HG02588 (cell line): ENCODE measurements at regions not wholly inside any gene's neighbourhood (a gene's known extent, or its start where the extent isn't known, plus 50 kb on each side); places are given as distances from the start of the nearest gene placed in this dataset.
A peak's percentile ranks its signal among the peaks of the same experiment; 100 is the strongest.
"Not testable (repeated sequence)": the region's sequence is repeated elsewhere in the genome, so short reads cannot be mapped to it uniquely, and the experiment has no call there.

Experiments used
- ATAC-seq: cut with Tn5 transposase; IDR thresholded peaks from one replicate; pipeline ENCODE4 v1.9.1; 2021; ENCODE audit warnings: mild to moderate bottlenecking, moderate library complexity; ENCODE audit not compliant: unreplicated experiment

GRCh38 chr1:199089393-199090122, 450.7 kb downstream of the PTPRC start:
- ATAC-seq = peak; percentile 93

- ATAC-seq = not testable (repeated sequence)
Measured at GRCh38 chr1:199095628-199096027, 456.8 kb downstream of the PTPRC start.

GRCh38 chr1:199096591-199096990, 457.8 kb downstream of the PTPRC start:
- no peak for ATAC-seq

- no peak for ATAC-seq
Measured at GRCh38 chr1:199098468-199098867, 459.6 kb downstream of the PTPRC start.

GRCh38 chr1:199101139-199101538, 462.3 kb downstream of the PTPRC start:
- ATAC-seq = no peak

GRCh38 chr1:199101635-199102034, 462.8 kb downstream of the PTPRC start:
- ATAC-seq = no peak

GRCh38 chr1:199102239-199102638, 463.4 kb downstream of the PTPRC start:
- ATAC-seq = peak; percentile 65

GRCh38 chr1:199109160-199109559, 470.3 kb downstream of the PTPRC start:
- no peak for ATAC-seq

- no peak for ATAC-seq
Measured at GRCh38 chr1:199112365-199112764, 473.5 kb downstream of the PTPRC start.

GRCh38 chr1:199113265-199113869, 474.5 kb downstream of the PTPRC start:
- ATAC-seq = peak; percentile 66

- ATAC-seq = no peak
Measured at GRCh38 chr1:199116488-199116887, 477.6 kb downstream of the PTPRC start.

GRCh38 chr1:199121047-199121446, 482.2 kb downstream of the PTPRC start:
- ATAC-seq = no peak

GRCh38 chr1:199122085-199122484, 483.2 kb downstream of the PTPRC start:
- no peak for ATAC-seq

- ATAC-seq = no peak
Measured at GRCh38 chr1:199122532-199123311, 483.9 kb downstream of the PTPRC start.

- ATAC-seq = no peak
Measured at GRCh38 chr1:199123615-199124014, 484.8 kb downstream of the PTPRC start.

GRCh38 chr1:199124351-199124750, 485.5 kb downstream of the PTPRC start:
- no peak for ATAC-seq

- no peak for ATAC-seq
Measured at GRCh38 chr1:199129247-199129646, 490.4 kb downstream of the PTPRC start.

- ATAC-seq = no peak
Measured at GRCh38 chr1:199132006-199132405, 493.2 kb downstream of the PTPRC start.

- ATAC-seq = no peak
Measured at GRCh38 chr1:199135901-199136300, 497.1 kb downstream of the PTPRC start.

- ATAC-seq = no peak
Measured at GRCh38 chr1:199138061-199138460, 499.2 kb downstream of the PTPRC start.

- no peak for ATAC-seq
Measured at GRCh38 chr1:199149591-199149990, 510.8 kb downstream of the PTPRC start.

GRCh38 chr1:199150756-199151155, 511.9 kb downstream of the PTPRC start:
- no peak for ATAC-seq
